Astrocyte (in vitro differentiated cells and primary cell): ENCODE measurements at regions not wholly inside any gene's neighbourhood (a gene's known extent, or its start where the extent isn't known, plus 50 kb on each side); places are given as distances from the start of the nearest gene placed in this dataset.

Experiments used
- DNase-seq: peaks from one replicate; pipeline ENCODE4 v3.0.0-alpha.2; 2010; ENCODE audit warnings: low read depth
- FAIRE-seq: peaks from 2 replicates; lab custom pipeline; 2011; peaks lifted over from hg19 to GRCh38; lab: Jason Lieb, UNC
- H2AFZ ChIP-seq: 2 replicates; pipeline ENCODE4 v1.6.0; 2012; ENCODE audit warnings: low read depth, low read length, inconsistent platforms
- H3K27ac ChIP-seq: 2 replicates; pipeline ENCODE4 v1.5.1; 2011; ENCODE audit warnings: low read depth, low read length, inconsistent platforms
- H3K27me3 ChIP-seq: 2 replicates; pipeline ENCODE4 v1.6.0; 2011; ENCODE audit warnings: low read length, inconsistent platforms; ENCODE audit not compliant: insufficient read depth
- H3K36me3 ChIP-seq: 2 replicates; pipeline ENCODE4 v1.5.1; 2011; ENCODE audit warnings: low read length, inconsistent platforms; ENCODE audit not compliant: insufficient read depth
- H3K4me1 ChIP-seq: 2 replicates; pipeline ENCODE4 v1.5.1; 2011; ENCODE audit warnings: low read length, inconsistent platforms; ENCODE audit not compliant: insufficient read depth
- H3K4me2 ChIP-seq: 2 replicates; pipeline ENCODE4 v1.6.0; 2012; ENCODE audit warnings: low read length, inconsistent platforms
- H3K4me3 ChIP-seq: 2 replicates; pipeline ENCODE4 v1.5.1; 2011; ENCODE audit warnings: low read depth, mild to moderate bottlenecking, low read length, inconsistent platforms; ENCODE audit not compliant: insufficient read depth
- H3K79me2 ChIP-seq: 2 replicates; pipeline ENCODE4 v1.6.0; 2012; ENCODE audit warnings: mild to moderate bottlenecking, low read length, inconsistent platforms; ENCODE audit not compliant: insufficient read depth
- H3K9ac ChIP-seq: 2 replicates; pipeline ENCODE4 v1.6.0; 2012; ENCODE audit warnings: mild to moderate bottlenecking, low read length, inconsistent platforms
- H3K9me3 ChIP-seq: 2 replicates; pipeline ENCODE4 v1.5.1; 2012; ENCODE audit warnings: low read depth, mild to moderate bottlenecking, low read length, inconsistent platforms; ENCODE audit not compliant: insufficient read depth
- H4K20me1 ChIP-seq: 2 replicates; pipeline ENCODE4 v1.6.0; 2012; ENCODE audit warnings: low read length, inconsistent platforms; ENCODE audit not compliant: insufficient read depth
- H3K27ac Mint-ChIP-seq: one replicate; pipeline ENCODE4 v1.8.0; 2021; ENCODE audit warnings: mild to moderate bottlenecking, mixed read lengths; ENCODE audit not compliant: unreplicated experiment
- H3K27me3 Mint-ChIP-seq: one replicate; pipeline ENCODE4 v1.8.0; 2021; ENCODE audit warnings: low read depth, mixed read lengths; ENCODE audit not compliant: unreplicated experiment
- H3K36me3 Mint-ChIP-seq: one replicate; pipeline ENCODE4 v1.8.0; 2021; ENCODE audit warnings: low read depth, mixed read lengths; ENCODE audit not compliant: unreplicated experiment
- H3K4me1 Mint-ChIP-seq: one replicate; pipeline ENCODE4 v1.8.0; 2021; ENCODE audit warnings: low read depth, mixed read lengths; ENCODE audit not compliant: unreplicated experiment
- H3K4me3 Mint-ChIP-seq: one replicate; pipeline ENCODE4 v1.8.0; 2021; ENCODE audit warnings: mild to moderate bottlenecking, moderate library complexity, mixed read lengths; ENCODE audit not compliant: unreplicated experiment
- H3K9me3 Mint-ChIP-seq: one replicate; pipeline ENCODE4 v1.8.0; 2021; ENCODE audit warnings: mild to moderate bottlenecking, mixed read lengths; ENCODE audit not compliant: unreplicated experiment
- CTCF ChIP-seq: IDR thresholded peaks from 2 replicates; pipeline ENCODE4 v1.5.1; 2011; ENCODE audit warnings: low read depth, mild to moderate bottlenecking, inconsistent platforms, low read length, moderate library complexity; ENCODE audit not compliant: insufficient read depth
- EZH2 ChIP-seq: IDR thresholded peaks from 2 replicates; pipeline ENCODE4 v1.6.1; 2012; ENCODE audit warnings: mild to moderate bottlenecking, low read length, inconsistent platforms; ENCODE audit not compliant: insufficient read depth

GRCh38 chr10:131587976-131588680, 276.6 kb upstream of the TCERG1L start:
- Histone ChIP-seq H3K4me3 (no peak overlapping the region), H3K4me2 (no peak overlapping the region), H3K27me3 (no peaks in the 10 kb centered on the region), H3K36me3 (no peaks in the 10 kb centered on the region), H3K4me1 (no peaks in the 10 kb centered on the region), H4K20me1 (no peaks in the 10 kb centered on the region), H3K27ac (no peak overlapping the region), H3K9me3 (peaks cover 12% of the 10 kb centered on the region), H3K79me2 (no peaks in the 10 kb centered on the region), H3K9ac (no peak overlapping the region), H2AFZ (no peak overlapping the region)
- Mint-ChIP-seq H3K36me3 (no peaks in the 10 kb centered on the region), H3K4me3 (no peak overlapping the region), H3K27ac (no peak overlapping the region), H3K27me3 (peaks cover 17% of the 10 kb centered on the region), H3K4me1 (no peaks in the 10 kb centered on the region), H3K9me3 (peaks cover 14% of the 10 kb centered on the region)
- FAIRE-seq = no peak
- TF ChIP-seq CTCF = no peak
- TF ChIP-seq EZH2 = no peak
- DNase-seq = no peak

GRCh38 chr10:131588704-131589220, 277.2 kb upstream of the TCERG1L start:
- Mint-ChIP-seq H3K27ac (no peak overlapping the region), H3K27me3 (peaks cover 17% of the 10 kb centered on the region), H3K9me3 (peaks cover 14% of the 10 kb centered on the region), H3K4me1 (no peaks in the 10 kb centered on the region), H3K4me3 (no peak overlapping the region), H3K36me3 (no peaks in the 10 kb centered on the region)
- H3K4me1 ChIP-seq = no peaks in the 10 kb centered on the region
- no peak overlapping the region for H3K4me2 ChIP-seq
- H3K27ac ChIP-seq = no peak overlapping the region
- TF ChIP-seq CTCF = no peak
- TF ChIP-seq EZH2 = no peak
- FAIRE-seq = no peak
- no peak for DNase-seq
- no peaks in the 10 kb centered on the region for H3K27me3 ChIP-seq
- no peak overlapping the region for H3K4me3 ChIP-seq
- no peaks in the 10 kb centered on the region for H3K79me2 ChIP-seq
- no peaks in the 10 kb centered on the region for H4K20me1 ChIP-seq
- H3K36me3 ChIP-seq = no peaks in the 10 kb centered on the region
- H3K9me3 ChIP-seq = peaks cover 12% of the 10 kb centered on the region
- H3K9ac ChIP-seq = no peak overlapping the region
- H2AFZ ChIP-seq = no peak overlapping the region

- Histone ChIP-seq H3K4me3 (no peak overlapping the region), H3K27ac (no peak overlapping the region), H3K4me2 (no peak overlapping the region), H3K79me2 (no peaks in the 10 kb centered on the region), H3K9me3 (peaks cover 12% of the 10 kb centered on the region), H3K36me3 (no peaks in the 10 kb centered on the region), H4K20me1 (no peaks in the 10 kb centered on the region), H2AFZ (no peak overlapping the region), H3K9ac (no peak overlapping the region), H3K4me1 (no peaks in the 10 kb centered on the region), H3K27me3 (no peaks in the 10 kb centered on the region)
- no peak for FAIRE-seq
- Mint-ChIP-seq H3K4me1 (no peaks in the 10 kb centered on the region), H3K4me3 (no peak overlapping the region), H3K9me3 (peaks cover 8% of the 10 kb centered on the region), H3K36me3 (no peaks in the 10 kb centered on the region), H3K27ac (no peak overlapping the region), H3K27me3 (peaks cover 13% of the 10 kb centered on the region)
- DNase-seq = no peak
- TF ChIP-seq CTCF (no peak), EZH2 (no peak)
Observed at GRCh38 chr10:131590567-131590966, 279.0 kb upstream of the TCERG1L start.
